Uterus (tissue), 2 donors: ENCODE measurements at regions not wholly inside any gene's neighbourhood (a gene's known extent, or its start where the extent isn't known, plus 50 kb on each side); places are given as distances from the start of the nearest gene placed in this dataset.

Experiments
- CTCF ChIP-seq, 4 experiments: fragments of 200-600 bp in 2 of 4; fragments of 450-650 bp in 2 of 4; sonication (generic) in 2 of 4; IDR thresholded peaks; one replicate each; pipeline ENCODE4 v1.5.1; 2016 to 2019; ENCODE audit warnings: antibody characterized with exemption in 4 of 4, mild to moderate bottlenecking in 2 of 4, moderate library complexity in 1 of 4
- POLR2A ChIP-seq, 2 donors: fragments of 450-650 bp; IDR thresholded peaks; one replicate each; pipeline ENCODE4 v1.6.1; 2016; ENCODE audit warnings: antibody characterized with exemption in 2 of 2, mild to moderate bottlenecking in 1 of 2, moderate library complexity in 1 of 2

- TF ChIP-seq CTCF (IDR thresholded peaks at IDR 0.05) = no peak
- no peak for TF ChIP-seq POLR2A (IDR thresholded peaks at IDR 0.05)
Observed at GRCh38 chr11:13118650-13119049, 109.5 kb downstream of the RASSF10 start.
